ENCODE measurements at regions not wholly inside any gene's neighbourhood (a gene's known extent, or its start where the extent isn't known, plus 50 kb on each side); places are given as distances from the start of the nearest gene placed in this dataset.
A peak's percentile ranks its signal among the peaks of the same experiment; 100 is the strongest.
"Not testable (repeated sequence)": the region's sequence is repeated elsewhere in the genome, so short reads cannot be mapped to it uniquely, and the experiment has no call there.

GRCh38 chr6:141498977-141499376 is 633.7 kb upstream of the GJE1 start:
- DNase-seq (ENCODE audit: low read depth): no peak

GRCh38 chr6:141492521-141493284 is 640.0 kb upstream of the GJE1 start:
- DNase-seq (ENCODE audit: low read depth): peak; percentile 69

- DNase-seq (ENCODE audit: low read depth): no peak
Measured at GRCh38 chr6:141491684-141492083, 641.0 kb upstream of the GJE1 start.

GRCh38 chr6:141490982-141491381 is 641.7 kb upstream of the GJE1 start:
- no peak for DNase-seq (ENCODE audit: low read depth)

GRCh38 chr6:141488488-141488887 is 644.2 kb upstream of the GJE1 start:
- peak; percentile 30 for DNase-seq (ENCODE audit: low read depth)

- DNase-seq (ENCODE audit: low read depth): no peak
Measured at GRCh38 chr6:141486942-141487341, 645.8 kb upstream of the GJE1 start.

- DNase-seq (ENCODE audit: low read depth): no peak
Measured at GRCh38 chr6:141484711-141485110, 648.0 kb upstream of the GJE1 start.

GRCh38 chr6:141483598-141484061 is 649.1 kb upstream of the GJE1 start:
- DNase-seq (ENCODE audit: low read depth): peak; percentile 96

GRCh38 chr6:141482796-141483597 is 649.7 kb upstream of the GJE1 start:
- peak; percentile 40 for DNase-seq (ENCODE audit: low read depth)

- no peak for DNase-seq (ENCODE audit: low read depth)
Measured at GRCh38 chr6:141475259-141475658, 657.5 kb upstream of the GJE1 start.

GRCh38 chr6:141472162-141472928 is 660.4 kb upstream of the GJE1 start:
- DNase-seq (ENCODE audit: low read depth): no peak

GRCh38 chr6:141470810-141471209 is 661.9 kb upstream of the GJE1 start:
- no peak for DNase-seq (ENCODE audit: low read depth)

- no peak for DNase-seq (ENCODE audit: low read depth)
Measured at GRCh38 chr6:141467881-141468280, 664.8 kb upstream of the GJE1 start.

- DNase-seq (ENCODE audit: low read depth): no peak
Measured at GRCh38 chr6:141467041-141467440, 665.7 kb upstream of the GJE1 start.

GRCh38 chr6:141464896-141465295 is 667.8 kb upstream of the GJE1 start:
- no peak for DNase-seq (ENCODE audit: low read depth)

- peak; percentile 80 for DNase-seq (ENCODE audit: low read depth)
Measured at GRCh38 chr6:141464490-141464889, 668.2 kb upstream of the GJE1 start.

GRCh38 chr6:141463237-141463977 is 669.3 kb upstream of the GJE1 start:
- DNase-seq (ENCODE audit: low read depth): peak; percentile 41

- no peak for DNase-seq (ENCODE audit: low read depth)
Measured at GRCh38 chr6:141460743-141461484, 671.8 kb upstream of the GJE1 start.

- not testable (repeated sequence) for DNase-seq (ENCODE audit: low read depth)
Measured at GRCh38 chr6:141460245-141460644, 672.5 kb upstream of the GJE1 start.

GRCh38 chr6:141457984-141458383 is 674.7 kb upstream of the GJE1 start:
- DNase-seq (ENCODE audit: low read depth): not testable (repeated sequence)

GRCh38 chr6:141452354-141452686 is 680.4 kb upstream of the GJE1 start:
- no peak for DNase-seq (ENCODE audit: low read depth)

Data from fibroblast of gingiva (primary cell).